IgD-negative memory B cell (primary cell): ENCODE measurements at regions not wholly inside any gene's neighbourhood (a gene's known extent, or its start where the extent isn't known, plus 50 kb on each side); places are given as distances from the start of the nearest gene placed in this dataset.

Experiments used
- H3K27ac Mint-ChIP-seq, 3 donors: one replicate each; pipeline ENCODE4 v1.8.0; 2020 to 2022; ENCODE audit warnings: mild to moderate bottlenecking in 3 of 3, mixed read lengths in 3 of 3, moderate library complexity in 1 of 3
- H3K27me3 Mint-ChIP-seq: one replicate; pipeline ENCODE4 v1.8.0; 2021; ENCODE audit warnings: mixed read lengths
- H3K36me3 Mint-ChIP-seq: one replicate; pipeline ENCODE4 v1.8.0; 2020; ENCODE audit warnings: mild to moderate bottlenecking, mixed read lengths
- H3K4me1 Mint-ChIP-seq, 3 donors: one replicate each; pipeline ENCODE4 v1.8.0; 2020 to 2022; ENCODE audit warnings: mixed read lengths in 3 of 3, mild to moderate bottlenecking in 1 of 3
- H3K4me3 Mint-ChIP-seq, 4 donors: one replicate each; pipeline ENCODE4 v1.8.0; 2020 to 2022; ENCODE audit warnings: mild to moderate bottlenecking in 4 of 4, mixed read lengths in 4 of 4, moderate library complexity in 3 of 4
- H3K9me3 Mint-ChIP-seq, 3 donors: one replicate each; pipeline ENCODE4 v1.8.0; 2020 to 2021; ENCODE audit warnings: mixed read lengths in 3 of 3, mild to moderate bottlenecking in 1 of 3

GRCh38 chr5:8417316-8418048 is 548.5 kb downstream of the MTRR start:
- Mint-ChIP-seq H3K27me3 (peaks cover 7% of the 10 kb centered on the region), H3K27ac (no peak overlapping the region), H3K4me3 (no peak overlapping the region), H3K36me3 (no peaks in the 10 kb centered on the region), H3K9me3 (peaks cover 0 to 2% (median 0%) of the 10 kb centered on the region in 3 donors), H3K4me1 (peaks cover 0 to 1% (median 0%) of the 10 kb centered on the region in 3 donors)

- Mint-ChIP-seq H3K27me3 (peaks cover 7% of the 10 kb centered on the region), H3K36me3 (no peaks in the 10 kb centered on the region), H3K9me3 (peaks cover 0 to 2% (median 0%) of the 10 kb centered on the region in 3 donors), H3K4me1 (peaks cover 0 to 1% (median 0%) of the 10 kb centered on the region in 3 donors), H3K27ac (no peak overlapping the region), H3K4me3 (no peak overlapping the region)
These were observed 549.1 kb downstream of the MTRR start for GRCh38 chr5:8418049-8418426.

GRCh38 chr5:8429778-8430758 is 561.1 kb downstream of the MTRR start:
- Mint-ChIP-seq H3K4me3 (no peak overlapping the region), H3K27ac (no peak overlapping the region), H3K27me3 (no peaks in the 10 kb centered on the region), H3K36me3 (no peaks in the 10 kb centered on the region), H3K9me3 (peaks cover 1 to 9% (median 2%) of the 10 kb centered on the region in 3 donors), H3K4me1 (no peaks in the 10 kb centered on the region)

- Mint-ChIP-seq H3K27me3 (no peaks in the 10 kb centered on the region), H3K4me3 (no peak overlapping the region), H3K27ac (no peak overlapping the region), H3K4me1 (no peaks in the 10 kb centered on the region), H3K36me3 (no peaks in the 10 kb centered on the region), H3K9me3 (peaks cover 0 to 4% (median 0%) of the 10 kb centered on the region in 3 donors)
These were observed 565.6 kb downstream of the MTRR start for GRCh38 chr5:8434501-8434900.

GRCh38 chr5:8436924-8437323 is 568.0 kb downstream of the MTRR start:
- Mint-ChIP-seq H3K4me1 (no peaks in the 10 kb centered on the region), H3K36me3 (no peaks in the 10 kb centered on the region), H3K27ac (no peak overlapping the region), H3K27me3 (no peaks in the 10 kb centered on the region), H3K4me3 (no peak overlapping the region), H3K9me3 (peaks cover 0 to 4% (median 0%) of the 10 kb centered on the region in 3 donors)

GRCh38 chr5:8445139-8445538 is 576.2 kb downstream of the MTRR start:
- Mint-ChIP-seq H3K4me3 (no peak overlapping the region), H3K9me3 (no peaks in the 10 kb centered on the region), H3K36me3 (no peaks in the 10 kb centered on the region), H3K27ac (no peak overlapping the region), H3K4me1 (no peaks in the 10 kb centered on the region), H3K27me3 (no peaks in the 10 kb centered on the region)

- H3K27ac Mint-ChIP-seq, result no peak overlapping the region
- H3K27me3 Mint-ChIP-seq, result no peaks in the 10 kb centered on the region
- no peaks in the 10 kb centered on the region for H3K4me1 Mint-ChIP-seq
- no peaks in the 10 kb centered on the region for H3K9me3 Mint-ChIP-seq
- H3K36me3 Mint-ChIP-seq, result no peaks in the 10 kb centered on the region
- H3K4me3 Mint-ChIP-seq, result no peak overlapping the region
These were observed 577.2 kb downstream of the MTRR start for GRCh38 chr5:8446179-8446578.

- H3K27me3 Mint-ChIP-seq, result no peaks in the 10 kb centered on the region
- peak overlapping the region; percentile 84 to 96 (median 88) for H3K4me3 Mint-ChIP-seq
- H3K27ac Mint-ChIP-seq, result peak overlapping the region; percentile 69 to 92 (median 70)
- H3K4me1 Mint-ChIP-seq, result peaks cover 0 to 10% (median 10%) of the 10 kb centered on the region in 3 donors
- peaks cover 2% of the 10 kb centered on the region for H3K36me3 Mint-ChIP-seq
- no peaks in the 10 kb centered on the region for H3K9me3 Mint-ChIP-seq
These were observed 587.9 kb downstream of the MTRR start for GRCh38 chr5:8456846-8457186.

GRCh38 chr5:8457187-8458037 is 588.5 kb downstream of the MTRR start:
- Mint-ChIP-seq H3K27me3 (no peaks in the 10 kb centered on the region), H3K9me3 (no peaks in the 10 kb centered on the region), H3K4me1 (peaks cover 0 to 10% (median 10%) of the 10 kb centered on the region in 3 donors), H3K36me3 (peaks cover 2% of the 10 kb centered on the region), H3K27ac (peak overlapping the region; percentile 69 to 92 (median 70)), H3K4me3 (peak overlapping the region; percentile 84 to 96 (median 88))

- no peaks in the 10 kb centered on the region for H3K9me3 Mint-ChIP-seq
- peaks cover 0 to 10% (median 10%) of the 10 kb centered on the region in 3 donors for H3K4me1 Mint-ChIP-seq
- peaks cover 2% of the 10 kb centered on the region for H3K36me3 Mint-ChIP-seq
- H3K4me3 Mint-ChIP-seq, result peak overlapping the region; percentile 81 to 96 (median 86)
- H3K27ac Mint-ChIP-seq, result peak overlapping the region in 1 of 3 donors; percentile 33
- H3K27me3 Mint-ChIP-seq, result no peaks in the 10 kb centered on the region
These were observed 589.1 kb downstream of the MTRR start for GRCh38 chr5:8458038-8458383.

GRCh38 chr5:8461543-8461942 is 592.6 kb downstream of the MTRR start:
- Mint-ChIP-seq H3K4me1 (peaks cover 0 to 10% (median 9%) of the 10 kb centered on the region in 3 donors), H3K27me3 (no peaks in the 10 kb centered on the region), H3K36me3 (peaks cover 2% of the 10 kb centered on the region), H3K9me3 (peaks cover 0 to 2% (median 0%) of the 10 kb centered on the region in 3 donors), H3K27ac (no peak overlapping the region), H3K4me3 (no peak overlapping the region)

- H3K27ac Mint-ChIP-seq, result no peak overlapping the region
- no peaks in the 10 kb centered on the region for H3K27me3 Mint-ChIP-seq
- peaks cover 0 to 2% (median 0%) of the 10 kb centered on the region in 3 donors for H3K9me3 Mint-ChIP-seq
- H3K4me1 Mint-ChIP-seq, result peaks cover 0 to 5% (median 0%) of the 10 kb centered on the region in 3 donors
- H3K4me3 Mint-ChIP-seq, result no peak overlapping the region
- peaks cover 2% of the 10 kb centered on the region for H3K36me3 Mint-ChIP-seq
These were observed 593.6 kb downstream of the MTRR start for GRCh38 chr5:8462565-8462964.

GRCh38 chr5:8470489-8470888 is 601.5 kb downstream of the MTRR start:
- Mint-ChIP-seq H3K36me3 (no peaks in the 10 kb centered on the region), H3K27me3 (peaks cover 4% of the 10 kb centered on the region), H3K4me1 (no peaks in the 10 kb centered on the region), H3K27ac (no peak overlapping the region), H3K9me3 (peaks cover 3 to 20% (median 17%) of the 10 kb centered on the region in 3 donors), H3K4me3 (peak overlapping the region in 1 of 4 donors; percentile 52)

- no peak overlapping the region for H3K27ac Mint-ChIP-seq
- peaks cover 3 to 20% (median 17%) of the 10 kb centered on the region in 3 donors for H3K9me3 Mint-ChIP-seq
- H3K4me3 Mint-ChIP-seq, result no peak overlapping the region
- H3K36me3 Mint-ChIP-seq, result no peaks in the 10 kb centered on the region
- H3K27me3 Mint-ChIP-seq, result peaks cover 4% of the 10 kb centered on the region
- no peaks in the 10 kb centered on the region for H3K4me1 Mint-ChIP-seq
These were observed 602.6 kb downstream of the MTRR start for GRCh38 chr5:8471581-8471980.
